ENCODE measurements at regions not wholly inside any gene's neighbourhood (a gene's known extent, or its start where the extent isn't known, plus 50 kb on each side); places are given as distances from the start of the nearest gene placed in this dataset.

GRCh38 chr12:61916831-61917230, 343.4 kb upstream of the USP15 start:
- no peak for TF ChIP-seq IRF1 (CRISPR knock-in tag; IDR thresholded peaks at IDR 0.05)
- TF ChIP-seq CTCF (IDR thresholded peaks at IDR 0.05): no peak
- TF ChIP-seq ATF1 (CRISPR knock-in tag; IDR thresholded peaks at IDR 0.05): no peak
- TF ChIP-seq HMGXB4 (CRISPR knock-in tag; IDR thresholded peaks at IDR 0.05): no peak
